GM23248 (cell line): ENCODE measurements at regions not wholly inside any gene's neighbourhood (a gene's known extent, or its start where the extent isn't known, plus 50 kb on each side); places are given as distances from the start of the nearest gene placed in this dataset.

ENCODE experiments used
- EZH2 ChIP-seq: fragments of 200-600 bp; sonication (generic); IDR thresholded peaks from 2 replicates; pipeline ENCODE4 v1.6.1; 2018; ENCODE audit warnings: antibody characterized with exemption, mild to moderate bottlenecking; ENCODE audit not compliant: insufficient read depth, poor library complexity, severe bottlenecking
- EZH2phosphoT487 ChIP-seq: fragments of 200-600 bp; sonication (generic); IDR thresholded peaks from 2 replicates; pipeline ENCODE4 v1.6.1; 2018; ENCODE audit warnings: antibody characterized with exemption, moderate library complexity, mild to moderate bottlenecking, low read depth; ENCODE audit not compliant: insufficient read depth

- TF ChIP-seq EZH2phosphoT487 (no peak), EZH2 (no peak)
These were observed 224.7 kb upstream of the PPP1R2C start for GRCh38 chrX:43002526-43003203.
